ENCODE measurements at regions not wholly inside any gene's neighbourhood (a gene's known extent, or its start where the extent isn't known, plus 50 kb on each side); places are given as distances from the start of the nearest gene placed in this dataset.

DNA sequence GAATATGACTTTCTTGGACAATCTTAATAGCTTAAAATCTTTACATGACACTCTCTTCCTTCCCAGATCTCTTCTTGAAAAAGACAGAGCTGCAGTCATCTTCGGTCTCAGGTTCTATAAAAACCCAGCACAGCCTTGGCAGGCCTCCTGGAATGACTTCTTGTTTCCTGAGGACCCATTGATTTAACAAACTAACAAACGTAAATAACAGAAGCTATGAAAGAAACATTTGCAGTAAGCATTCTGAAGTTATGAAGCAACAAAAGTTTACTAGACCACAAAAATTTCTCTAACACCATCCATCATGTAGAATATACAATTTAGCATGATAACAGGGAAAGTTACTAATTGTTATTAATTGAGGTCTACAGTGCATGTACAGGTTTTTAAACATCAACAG lies 62.8 kb upstream of the STARD13 start:
- TF ChIP-seq, protein P1, sequence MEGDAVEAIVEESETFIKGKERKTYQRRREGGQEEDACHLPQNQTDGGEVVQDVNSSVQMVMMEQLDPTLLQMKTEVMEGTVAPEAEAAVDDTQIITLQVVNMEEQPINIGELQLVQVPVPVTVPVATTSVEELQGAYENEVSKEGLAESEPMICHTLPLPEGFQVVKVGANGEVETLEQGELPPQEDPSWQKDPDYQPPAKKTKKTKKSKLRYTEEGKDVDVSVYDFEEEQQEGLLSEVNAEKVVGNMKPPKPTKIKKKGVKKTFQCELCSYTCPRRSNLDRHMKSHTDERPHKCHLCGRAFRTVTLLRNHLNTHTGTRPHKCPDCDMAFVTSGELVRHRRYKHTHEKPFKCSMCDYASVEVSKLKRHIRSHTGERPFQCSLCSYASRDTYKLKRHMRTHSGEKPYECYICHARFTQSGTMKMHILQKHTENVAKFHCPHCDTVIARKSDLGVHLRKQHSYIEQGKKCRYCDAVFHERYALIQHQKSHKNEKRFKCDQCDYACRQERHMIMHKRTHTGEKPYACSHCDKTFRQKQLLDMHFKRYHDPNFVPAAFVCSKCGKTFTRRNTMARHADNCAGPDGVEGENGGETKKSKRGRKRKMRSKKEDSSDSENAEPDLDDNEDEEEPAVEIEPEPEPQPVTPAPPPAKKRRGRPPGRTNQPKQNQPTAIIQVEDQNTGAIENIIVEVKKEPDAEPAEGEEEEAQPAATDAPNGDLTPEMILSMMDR (IDR thresholded peaks at IDR 0.05), result no peak
- TF ChIP-seq, protein P2, sequence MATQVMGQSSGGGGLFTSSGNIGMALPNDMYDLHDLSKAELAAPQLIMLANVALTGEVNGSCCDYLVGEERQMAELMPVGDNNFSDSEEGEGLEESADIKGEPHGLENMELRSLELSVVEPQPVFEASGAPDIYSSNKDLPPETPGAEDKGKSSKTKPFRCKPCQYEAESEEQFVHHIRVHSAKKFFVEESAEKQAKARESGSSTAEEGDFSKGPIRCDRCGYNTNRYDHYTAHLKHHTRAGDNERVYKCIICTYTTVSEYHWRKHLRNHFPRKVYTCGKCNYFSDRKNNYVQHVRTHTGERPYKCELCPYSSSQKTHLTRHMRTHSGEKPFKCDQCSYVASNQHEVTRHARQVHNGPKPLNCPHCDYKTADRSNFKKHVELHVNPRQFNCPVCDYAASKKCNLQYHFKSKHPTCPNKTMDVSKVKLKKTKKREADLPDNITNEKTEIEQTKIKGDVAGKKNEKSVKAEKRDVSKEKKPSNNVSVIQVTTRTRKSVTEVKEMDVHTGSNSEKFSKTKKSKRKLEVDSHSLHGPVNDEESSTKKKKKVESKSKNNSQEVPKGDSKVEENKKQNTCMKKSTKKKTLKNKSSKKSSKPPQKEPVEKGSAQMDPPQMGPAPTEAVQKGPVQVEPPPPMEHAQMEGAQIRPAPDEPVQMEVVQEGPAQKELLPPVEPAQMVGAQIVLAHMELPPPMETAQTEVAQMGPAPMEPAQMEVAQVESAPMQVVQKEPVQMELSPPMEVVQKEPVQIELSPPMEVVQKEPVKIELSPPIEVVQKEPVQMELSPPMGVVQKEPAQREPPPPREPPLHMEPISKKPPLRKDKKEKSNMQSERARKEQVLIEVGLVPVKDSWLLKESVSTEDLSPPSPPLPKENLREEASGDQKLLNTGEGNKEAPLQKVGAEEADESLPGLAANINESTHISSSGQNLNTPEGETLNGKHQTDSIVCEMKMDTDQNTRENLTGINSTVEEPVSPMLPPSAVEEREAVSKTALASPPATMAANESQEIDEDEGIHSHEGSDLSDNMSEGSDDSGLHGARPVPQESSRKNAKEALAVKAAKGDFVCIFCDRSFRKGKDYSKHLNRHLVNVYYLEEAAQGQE (IDR thresholded peaks at IDR 0.05; ENCODE audit: insufficient read depth in 1 of 2, low read depth in 2 of 2, low read length in 1 of 2), result no peak
- TF ChIP-seq POLR2AphosphoS5 (IDR thresholded peaks at IDR 0.05; ENCODE audit: low read depth, low read length), result no peak

Measured in Panc1 (cell line).